Activated CD4-positive, alpha-beta T cell treated with anti-CD3 and anti-CD28 coated beads, Interleukin-10, Interleukin-2, amounts not matched to agents 100 ng/mL and 50 ng/mL, durations not matched to agents 16 hours and 8 hours (primary cell): ENCODE measurements at regions not wholly inside any gene's neighbourhood (a gene's known extent, or its start where the extent isn't known, plus 50 kb on each side); places are given as distances from the start of the nearest gene placed in this dataset.

Experiments used
- DNase-seq: peaks from one replicate; pipeline ENCODE4 v3.0.0-alpha.2; 2020

DNA sequence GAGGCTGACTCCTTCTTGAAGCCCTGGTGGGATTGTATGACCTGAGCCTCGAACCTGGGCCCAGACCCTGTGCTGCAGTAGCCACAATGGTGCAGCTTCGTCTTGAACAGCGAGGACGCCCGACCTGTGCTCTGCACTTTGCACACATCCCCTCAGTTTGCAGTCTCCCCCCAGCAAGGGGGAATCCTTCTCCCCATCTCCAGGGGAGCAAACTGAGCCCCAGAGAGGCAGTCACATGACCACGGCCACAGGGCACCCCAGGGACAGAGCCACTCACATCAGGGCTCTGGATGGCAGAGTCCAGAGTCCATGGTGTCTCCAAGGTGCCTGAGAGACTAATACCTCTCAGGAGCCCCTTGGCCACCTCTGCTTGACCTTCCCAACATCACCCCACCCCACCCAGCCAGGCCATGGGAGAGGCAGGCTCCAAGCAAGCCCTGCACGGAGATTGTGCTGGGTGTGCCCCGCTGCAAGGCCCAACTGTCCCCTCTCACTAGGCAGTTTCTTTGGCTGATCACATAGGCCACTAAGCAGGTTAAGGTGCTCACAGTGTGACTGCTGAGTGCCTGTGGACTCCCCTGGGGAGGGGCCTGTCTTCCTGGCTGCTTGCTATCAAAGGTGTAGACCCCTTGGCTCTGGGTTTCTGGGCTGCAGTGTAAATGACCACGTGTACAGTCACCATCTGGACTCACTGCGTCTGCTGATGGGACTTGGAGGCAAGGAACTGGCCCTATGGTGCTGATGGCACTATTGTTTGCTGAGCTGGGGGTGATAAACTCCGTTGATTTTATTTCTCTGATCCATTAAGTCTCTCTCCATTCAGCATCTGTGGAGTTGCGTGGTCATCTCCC, 398.1 kb downstream of the MATN1 start:
- DNase-seq: no peak

DNA sequence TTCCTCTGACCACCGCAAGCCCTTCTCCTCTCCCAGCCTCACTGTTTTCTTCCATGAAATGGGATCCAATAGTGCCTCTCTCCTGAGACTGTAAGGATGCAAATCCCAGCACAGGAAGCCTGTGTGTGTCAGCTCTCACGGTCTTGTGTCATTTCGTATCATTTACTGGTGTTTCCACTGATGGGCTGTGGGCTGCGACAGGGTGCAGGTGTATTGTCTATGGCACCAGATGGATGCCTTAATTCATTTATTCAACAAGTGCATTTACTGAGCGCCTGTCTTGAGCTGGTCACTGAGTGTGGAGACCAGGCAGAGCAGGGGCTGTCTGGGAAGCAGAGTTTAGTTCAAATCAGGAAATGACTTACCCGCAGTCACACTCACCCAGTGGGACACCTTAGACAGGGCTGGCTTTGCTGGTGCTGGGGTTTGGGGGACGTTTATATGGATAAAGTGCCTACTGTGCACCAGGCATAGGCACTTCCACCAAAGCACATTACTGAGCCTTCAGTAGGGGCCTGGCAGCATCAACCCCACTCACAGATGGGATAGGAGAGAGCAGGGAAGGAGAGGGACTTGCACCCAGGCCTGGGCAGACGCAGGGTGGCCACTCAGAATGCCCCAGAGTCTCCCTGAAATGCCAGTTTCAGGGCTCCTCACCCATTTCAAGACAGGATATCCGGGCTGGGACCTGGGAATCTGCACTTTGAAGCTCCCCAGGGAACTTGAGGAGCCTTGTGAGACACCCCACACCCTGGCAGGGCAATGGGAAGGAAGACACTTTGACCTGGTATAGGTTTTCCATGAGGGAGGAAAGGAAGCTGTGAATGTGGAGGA, 398.9 kb downstream of the MATN1 start:
- DNase-seq: no peak

DNA sequence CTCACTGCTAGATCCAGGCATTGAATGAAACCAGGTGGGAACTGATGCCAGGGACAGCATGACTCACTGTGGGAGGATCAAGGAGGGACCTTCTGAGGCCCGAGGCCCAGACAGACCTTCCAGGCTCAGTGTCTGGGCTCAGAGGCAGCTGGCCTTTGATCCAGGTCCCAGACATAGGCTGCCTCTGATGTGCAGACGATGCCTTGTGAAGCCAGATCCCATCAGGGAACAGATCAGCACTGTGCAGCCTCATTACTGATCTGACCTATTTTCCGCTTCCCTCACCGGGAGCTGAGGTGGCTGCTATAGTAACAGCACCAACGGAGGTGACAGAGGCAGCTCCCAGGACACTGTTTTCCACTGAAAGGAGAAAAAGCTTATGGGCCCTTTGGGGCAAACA, 399.5 kb downstream of the MATN1 start:
- DNase-seq: no peak

DNA sequence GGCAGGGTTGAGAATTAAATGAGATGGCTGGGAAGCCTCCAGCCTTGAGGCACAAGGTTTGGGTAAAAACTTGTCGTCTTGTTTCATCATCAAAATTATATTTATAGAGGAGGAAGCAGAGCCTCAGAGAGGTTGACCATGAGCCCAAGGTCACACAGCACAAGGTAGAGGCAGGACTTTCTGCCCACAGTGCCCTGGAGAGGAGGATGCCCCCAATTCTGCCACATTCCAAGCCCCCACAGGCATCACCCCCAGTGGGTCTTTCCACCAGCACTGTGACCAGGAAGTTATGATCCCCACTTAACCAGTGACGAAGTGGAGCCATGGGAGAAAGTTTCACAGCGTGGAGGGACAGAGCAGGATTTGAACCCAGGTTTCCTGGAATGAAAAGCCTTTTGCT, 400.0 kb downstream of the MATN1 start:
- DNase-seq: no peak

DNA sequence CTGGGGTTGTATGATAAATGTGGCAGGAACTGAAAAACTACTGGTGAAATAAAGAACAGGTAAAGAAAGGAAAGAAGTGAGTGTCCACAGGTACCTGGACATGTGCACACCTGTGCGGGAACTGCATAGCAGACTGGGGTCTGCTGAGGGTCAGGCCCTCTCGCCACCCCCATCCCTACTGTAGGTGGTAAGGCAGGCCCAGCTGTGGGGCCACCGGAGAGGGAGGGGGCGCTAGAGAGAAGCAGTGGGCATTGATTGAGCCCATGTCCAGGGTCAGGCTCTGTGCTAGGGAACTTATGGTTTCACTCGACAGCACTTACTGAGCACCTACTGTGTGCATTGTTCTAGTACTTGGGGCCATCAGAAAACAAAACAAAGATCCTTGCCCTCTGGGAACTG, 400.5 kb downstream of the MATN1 start:
- no peak for DNase-seq

DNA sequence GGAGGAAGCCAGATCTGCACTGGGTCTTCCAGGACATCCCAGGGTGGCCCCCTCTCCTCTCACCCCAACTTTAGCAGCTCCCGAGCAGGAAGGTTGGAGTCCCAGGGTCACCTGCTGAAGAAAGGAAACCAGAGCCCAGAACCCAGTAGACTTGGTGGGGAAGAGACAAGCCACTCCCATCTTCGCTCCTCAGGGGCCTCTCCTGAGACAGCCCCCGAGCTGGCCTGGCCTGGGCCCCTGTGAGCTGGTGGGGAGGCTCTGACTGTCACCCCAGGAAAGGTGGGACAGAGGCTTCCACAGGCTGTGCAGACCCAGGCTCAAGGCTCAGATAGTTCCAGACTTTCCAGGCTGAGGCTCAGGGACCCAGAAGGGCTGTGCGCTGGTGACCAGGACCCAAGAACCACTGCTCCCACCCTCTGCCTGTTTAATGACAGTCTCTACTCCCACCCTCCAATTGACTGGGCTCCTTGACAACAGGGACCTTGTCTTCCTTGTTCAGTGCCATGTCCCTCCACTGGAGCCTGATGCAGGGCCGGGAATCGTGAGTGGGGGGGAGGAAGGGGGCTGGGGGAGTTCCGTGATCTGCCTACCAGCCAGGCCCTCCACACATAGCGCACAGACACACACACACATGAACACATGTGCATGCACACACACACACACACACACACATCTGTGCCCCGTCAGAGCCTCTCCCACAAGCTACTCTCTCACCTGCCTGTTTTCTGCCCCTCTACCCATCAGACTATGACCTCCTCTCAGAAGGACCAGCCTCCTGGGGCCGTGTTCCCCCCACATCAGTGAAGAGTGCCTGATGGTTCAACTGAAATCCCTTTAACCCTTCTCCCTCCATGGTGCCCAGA, 401.2 kb downstream of the MATN1 start:
- DNase-seq: no peak

DNA sequence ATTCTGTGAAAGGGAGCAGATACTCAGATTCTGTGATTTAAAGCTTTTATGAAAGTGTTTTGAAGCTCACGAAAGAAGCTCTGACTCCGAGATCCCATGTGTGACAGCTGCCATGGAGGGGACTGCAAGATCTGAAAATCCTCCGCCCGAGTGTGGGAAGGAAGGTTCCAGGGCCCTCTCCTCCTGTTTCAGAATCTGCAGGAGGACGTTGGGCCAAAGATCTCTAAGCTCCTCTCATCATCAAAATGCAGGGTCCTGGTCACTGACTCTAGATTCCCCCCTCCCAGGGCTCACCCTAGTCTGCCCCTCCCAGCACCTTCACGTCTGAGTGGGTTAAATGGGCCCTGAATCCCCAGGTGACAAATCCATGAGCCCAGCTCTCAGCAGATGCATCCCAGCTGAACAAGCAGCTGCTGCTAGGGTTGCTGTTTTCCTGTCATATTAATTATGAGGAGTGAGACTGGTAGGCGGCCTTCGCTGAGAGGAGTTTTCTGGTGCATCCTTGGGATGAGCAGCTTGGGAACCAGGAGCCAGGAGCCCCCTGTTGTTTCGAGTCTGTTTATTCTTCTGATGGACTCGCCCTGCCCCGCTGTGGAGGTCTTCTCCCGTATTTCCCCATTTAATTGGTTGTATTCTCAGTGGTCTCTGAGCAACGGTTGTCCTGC, 402.0 kb downstream of the MATN1 start:
- DNase-seq: no peak

DNA sequence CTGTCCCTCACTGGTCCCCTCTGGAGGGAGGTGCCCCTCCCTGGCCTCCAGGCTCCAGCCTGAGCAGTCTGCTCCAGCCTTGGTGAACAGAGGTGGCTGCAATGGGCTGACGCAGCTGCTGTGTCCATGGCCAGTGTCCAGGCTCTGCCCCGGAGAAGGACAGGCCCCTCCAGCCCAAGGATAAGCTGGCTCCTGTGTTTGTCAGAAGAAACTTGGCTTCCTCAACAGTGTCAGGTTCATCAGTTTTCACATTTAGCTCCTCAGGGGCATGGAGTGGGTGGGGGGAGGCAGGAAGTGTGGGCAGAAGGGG, 402.8 kb downstream of the MATN1 start:
- DNase-seq: no peak

DNA sequence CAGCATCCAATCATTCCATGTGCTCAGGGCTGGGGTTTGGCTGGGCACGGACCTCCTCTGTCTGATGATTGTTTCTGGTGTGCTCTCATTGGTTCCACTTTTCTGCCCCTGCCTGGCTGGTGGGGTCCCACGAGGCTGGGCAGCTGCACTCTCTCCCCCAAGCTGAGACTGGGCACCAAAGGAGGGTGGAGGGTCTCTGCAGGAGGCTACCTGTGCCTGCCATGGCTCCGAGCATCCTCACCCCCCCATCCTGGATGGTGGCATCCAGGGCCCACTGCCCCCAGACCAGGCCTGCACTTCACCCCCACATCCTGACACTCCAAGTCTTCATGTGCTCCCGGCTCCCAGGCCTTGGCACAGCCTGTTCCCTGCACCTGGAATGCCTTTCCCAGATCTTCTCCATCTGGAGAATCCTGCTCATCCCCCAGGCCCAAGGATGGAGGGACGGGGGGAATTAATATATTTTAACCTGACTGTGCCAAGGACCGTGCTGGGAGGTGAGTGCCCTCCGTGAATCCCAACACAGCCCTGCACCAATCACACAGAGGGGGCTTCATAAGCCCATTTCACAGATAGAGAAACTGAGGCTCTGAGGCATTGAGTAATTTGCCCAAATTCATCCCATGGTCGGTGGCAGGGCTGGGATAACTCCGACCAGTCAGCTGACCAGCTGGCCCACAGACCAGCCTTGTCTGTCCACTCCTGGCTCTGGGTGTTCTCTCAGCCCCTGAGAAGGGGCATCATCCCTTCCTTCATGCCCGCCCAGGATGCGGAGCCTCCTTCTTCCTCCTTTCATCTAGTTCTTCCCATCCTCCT, 403.4 kb downstream of the MATN1 start:
- DNase-seq: no peak

DNA sequence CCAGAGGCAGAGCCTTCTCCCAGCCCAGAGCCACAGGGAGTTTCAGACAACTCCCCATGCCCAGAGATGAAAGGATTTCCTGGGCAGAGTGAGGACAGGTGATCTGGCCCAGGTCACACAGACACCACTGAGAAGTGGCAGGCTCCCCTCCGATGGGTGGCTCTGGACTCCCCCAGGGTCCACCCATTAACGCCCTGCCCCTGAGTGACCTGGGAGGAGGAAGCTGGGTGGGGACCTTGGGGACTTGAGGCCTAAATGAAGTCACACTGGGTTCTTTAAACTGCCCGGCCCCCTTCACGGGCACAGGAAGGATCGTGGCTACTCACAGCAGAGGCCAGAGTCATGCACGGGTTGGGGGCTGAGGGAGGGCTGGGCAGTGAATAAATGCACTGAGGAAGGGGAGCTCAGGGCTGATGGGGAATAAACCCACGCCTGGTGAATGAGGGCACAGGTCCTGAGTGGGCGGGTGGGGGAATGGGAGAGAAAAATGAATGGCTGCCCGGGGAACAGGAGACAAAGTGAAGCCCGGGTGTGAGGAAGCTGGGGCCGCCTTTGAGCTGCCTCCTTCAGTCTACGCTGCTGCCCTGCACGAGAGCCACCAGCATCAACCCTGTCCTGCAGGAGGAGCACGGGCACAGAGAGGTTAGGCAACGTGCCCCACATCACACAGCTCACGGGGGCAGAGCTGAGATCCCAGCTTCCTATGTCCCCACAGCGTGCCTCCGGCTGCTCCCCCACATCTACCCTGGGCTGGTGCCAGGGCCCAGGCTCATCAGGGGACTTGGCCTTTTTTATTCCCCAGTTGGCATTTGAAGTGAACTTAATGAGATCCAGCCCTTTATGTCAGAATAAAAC, 404.3 kb downstream of the MATN1 start:
- DNase-seq: no peak

DNA sequence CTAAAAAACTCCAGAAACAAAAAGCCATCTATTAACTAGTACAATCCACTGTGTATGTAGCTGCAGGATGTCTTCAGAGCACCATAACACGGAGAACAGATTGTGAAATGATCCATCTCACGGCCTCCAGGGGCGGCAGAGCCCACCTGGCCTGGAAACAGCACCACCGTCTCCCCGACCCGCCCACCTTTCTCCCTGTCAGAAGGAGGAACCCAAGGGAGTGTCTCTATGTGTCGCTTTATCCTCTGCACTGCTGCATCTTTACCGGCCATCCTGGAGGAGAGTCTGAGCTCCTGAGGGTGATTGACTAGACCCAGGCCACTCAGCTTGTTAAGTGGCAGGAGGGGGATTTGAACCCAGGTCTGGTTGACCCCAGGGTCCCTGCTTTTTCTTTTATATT, 405.0 kb downstream of the MATN1 start:
- DNase-seq: no peak

DNA sequence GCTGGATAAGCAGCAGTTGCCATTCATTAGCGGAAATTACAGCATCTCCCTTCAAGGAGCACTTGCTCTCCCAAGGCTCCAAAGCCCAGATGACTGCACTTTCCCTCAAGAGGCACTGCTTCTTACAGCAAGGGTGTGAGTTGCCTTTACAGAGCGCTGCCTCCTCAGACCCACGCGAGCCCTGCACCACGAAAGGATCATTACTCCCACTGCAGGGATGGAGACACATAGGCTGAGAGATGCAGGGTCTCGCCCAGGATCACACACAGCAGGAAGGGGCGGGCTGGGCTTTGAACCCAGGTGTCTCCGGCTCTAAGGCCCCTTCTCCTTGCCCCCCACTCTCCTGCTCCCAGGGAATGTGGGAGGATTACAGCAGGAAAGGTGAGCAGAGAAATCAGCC, 405.5 kb downstream of the MATN1 start:
- no peak for DNase-seq

DNA sequence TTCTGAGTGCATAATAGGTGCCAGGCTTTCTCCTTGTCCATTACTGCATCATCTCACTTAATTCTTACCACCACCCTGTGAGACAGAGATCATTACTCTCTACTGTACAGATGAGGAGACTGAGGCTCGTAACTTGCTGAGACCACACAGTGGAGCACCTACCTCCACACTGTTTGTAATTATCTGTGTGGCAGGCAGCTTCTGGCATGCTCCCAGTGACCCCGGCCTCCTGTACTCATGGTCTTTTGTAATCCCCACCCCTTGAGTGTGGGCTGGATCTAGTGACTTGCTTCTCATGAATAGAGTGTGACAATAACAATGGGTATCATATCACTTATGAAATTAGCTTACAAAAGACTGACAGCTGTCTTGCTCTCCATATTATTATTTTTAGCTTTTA, 407.3 kb downstream of the MATN1 start:
- no peak for DNase-seq

DNA sequence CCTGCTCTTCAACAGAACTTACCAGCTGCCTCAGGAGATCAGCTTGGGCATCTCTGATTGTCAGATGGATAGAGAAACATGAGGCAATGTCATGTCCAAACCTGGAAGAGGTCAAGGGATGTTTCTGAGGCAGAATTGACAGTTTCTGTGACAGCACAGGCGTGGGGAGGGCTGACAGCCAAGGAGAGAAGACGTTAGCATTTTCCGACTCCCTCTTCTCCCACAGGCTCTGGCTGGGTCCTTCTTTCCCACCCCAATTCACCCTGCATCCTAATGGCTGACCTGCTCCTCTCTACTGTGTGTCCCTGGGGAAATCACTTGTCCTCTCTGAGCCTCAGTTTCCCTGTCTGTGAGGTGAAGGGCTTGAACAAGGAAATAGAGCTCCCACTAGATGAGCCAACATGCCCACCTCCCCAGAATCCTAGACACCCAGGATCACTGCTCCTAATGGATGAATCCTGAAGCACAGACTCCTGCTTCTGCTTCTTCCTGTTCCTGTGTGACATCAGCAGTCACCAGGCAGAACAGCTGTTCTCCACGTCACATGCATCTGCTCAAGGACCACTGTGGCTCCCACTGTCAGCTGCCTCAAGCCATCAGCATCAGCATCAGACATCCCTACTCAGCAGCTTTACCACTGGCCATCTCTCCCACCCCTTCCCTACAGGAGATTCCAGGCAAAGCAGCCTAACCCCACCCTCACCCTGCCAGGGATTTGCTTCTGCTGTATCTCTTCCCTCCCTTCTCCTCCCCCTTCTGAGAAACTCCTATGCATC, 408.0 kb downstream of the MATN1 start:
- no peak for DNase-seq

DNA sequence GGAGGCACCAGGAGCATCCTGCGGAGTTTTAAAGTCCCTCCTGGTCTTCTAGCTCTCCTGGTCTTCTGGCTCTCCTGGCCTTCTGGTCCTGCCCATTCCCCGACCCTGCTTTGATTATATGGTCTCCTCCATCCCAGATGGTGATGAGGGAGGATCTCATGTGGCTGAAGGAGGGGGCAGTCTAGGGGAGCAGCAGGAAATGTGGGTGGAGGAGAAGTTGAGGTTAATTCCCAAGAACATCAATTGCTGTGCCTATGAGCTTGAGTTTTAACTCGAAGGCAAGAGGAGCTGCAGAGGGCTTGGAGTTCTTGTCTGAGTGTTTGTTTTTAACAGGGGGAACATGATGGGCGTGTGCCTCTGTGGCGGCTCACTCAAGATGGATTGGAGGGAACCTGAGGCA, 408.8 kb downstream of the MATN1 start:
- no peak for DNase-seq

DNA sequence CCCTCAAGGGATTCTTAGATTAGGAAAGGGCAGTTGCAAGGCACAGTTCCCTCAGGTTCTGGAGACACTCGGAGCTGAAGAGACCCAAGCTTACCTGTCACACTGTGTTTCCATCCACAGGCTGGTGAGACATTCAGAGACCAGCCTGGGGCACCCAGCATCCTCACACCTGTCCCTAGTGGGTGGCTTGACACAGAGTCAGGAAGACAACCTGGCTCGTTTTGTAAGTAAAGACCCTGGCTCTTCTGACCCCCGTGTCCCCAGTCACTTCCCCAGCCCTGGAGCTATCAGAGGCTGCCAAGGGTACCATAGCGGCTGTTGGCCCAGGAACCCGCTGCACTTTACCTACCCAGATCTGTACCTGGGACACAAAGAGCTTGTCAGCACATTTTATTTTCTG, 409.8 kb downstream of the MATN1 start:
- no peak for DNase-seq

DNA sequence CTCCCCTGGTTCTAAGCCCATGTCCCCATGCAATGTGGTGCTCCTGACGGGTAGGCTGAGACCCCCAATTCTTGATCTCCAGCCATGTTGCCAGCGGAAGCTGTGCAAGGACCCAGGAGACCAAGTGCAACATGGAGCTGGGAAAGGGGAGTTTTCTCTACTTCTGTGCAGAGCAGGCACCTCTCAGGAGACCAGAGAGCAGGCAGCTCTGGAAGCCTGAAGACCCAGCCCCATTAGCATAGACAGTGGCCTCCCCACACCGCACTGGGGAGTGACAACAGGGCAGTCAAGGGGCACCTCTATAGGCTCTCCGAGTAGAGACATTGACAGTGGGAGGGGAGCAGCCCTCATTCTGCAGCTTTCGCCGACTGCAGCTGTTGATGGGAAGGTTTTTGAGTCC, 410.2 kb downstream of the MATN1 start:
- DNase-seq: no peak

DNA sequence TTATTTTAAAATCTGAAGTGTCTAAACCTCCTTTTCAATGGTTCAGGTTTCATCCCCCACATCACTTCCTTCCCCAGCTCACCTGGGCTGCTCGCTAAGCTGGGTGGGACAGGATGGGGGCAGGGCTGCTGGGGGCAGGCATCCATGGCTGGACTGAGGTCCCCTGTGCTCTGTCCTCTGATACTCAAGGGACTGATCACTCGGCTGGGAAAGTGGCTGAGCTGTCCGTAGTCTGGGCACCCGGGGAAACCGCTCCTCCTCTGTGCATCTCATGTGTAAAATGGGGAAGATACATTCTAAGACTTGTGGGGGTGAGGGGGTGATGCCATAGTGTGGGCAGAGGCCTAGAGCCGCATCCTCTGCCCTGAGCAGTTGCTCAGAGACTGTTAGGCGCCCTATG, 411.2 kb downstream of the MATN1 start:
- no peak for DNase-seq

DNA sequence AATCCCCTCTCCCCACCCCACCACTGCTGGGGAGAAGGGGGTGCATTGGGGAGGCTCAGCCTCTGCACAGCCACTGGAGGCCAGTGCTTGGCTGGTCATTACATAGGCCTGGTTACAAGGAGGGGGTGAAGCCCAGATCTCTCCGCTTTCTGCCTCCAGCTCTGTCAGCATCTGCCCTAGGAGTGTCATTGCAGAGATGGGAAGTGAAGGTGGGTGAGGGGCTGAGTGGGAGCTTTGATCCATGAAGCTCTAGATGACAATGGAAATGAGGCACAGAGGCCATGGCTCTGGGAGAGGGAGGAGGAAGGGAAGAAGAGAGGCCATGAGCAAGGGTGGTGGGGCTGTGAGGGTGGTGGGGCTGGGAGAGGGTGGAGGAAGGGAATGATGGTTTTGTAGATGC, 411.6 kb downstream of the MATN1 start:
- DNase-seq: no peak
